IMR-90 (cell line): ENCODE measurements at regions not wholly inside any gene's neighbourhood (a gene's known extent, or its start where the extent isn't known, plus 50 kb on each side); places are given as distances from the start of the nearest gene placed in this dataset.

Experiments used
- ATAC-seq: fragments of 200-7000 bp; cut with Tn5 transposase; 2 replicates; pipeline ENCODE4 v1.9.1; 2020; ENCODE audit warnings: low read depth, mild to moderate bottlenecking, moderate library complexity
- BruUV-seq: library from RNA; stranded (reverse); fragments of 400-500 nt; replicated peaks from 2 replicates; lab custom pipeline; 2021; lab: Mats Ljungman, UMichigan
- CTCF ChIA-PET: fragments of 300-600 bp; formaldehyde crosslinking; extraction: SDS; loops from one replicate; lab custom pipeline; 2021; ENCODE audit warnings: antibody characterized with exemption; lab: Yijun Ruan, JAX
- POLR2A ChIA-PET: fragments of 300-600 bp; sonication (Branson Sonifier 250); formaldehyde crosslinking; loops from one replicate; lab custom pipeline; 2022; ENCODE audit warnings: antibody characterized with exemption; ENCODE audit not compliant: unreplicated experiment; lab: Charles Lee
- DNase-seq: peaks from one replicate; pipeline ENCODE4 v3.0.0; 2013
- H2AFZ ChIP-seq: replicated peaks from 2 replicates; pipeline ENCODE3; 2013; ENCODE audit warnings: low read length, mild to moderate bottlenecking; ENCODE audit not compliant: poor library complexity
- H2AK5ac ChIP-seq: 2 replicates; pipeline ENCODE4 v1.6.1; 2013; ENCODE audit warnings: low read depth, low read length, inconsistent platforms
- H2AK9ac ChIP-seq: replicated peaks from 2 replicates; pipeline ENCODE3; 2013; ENCODE audit warnings: mild to moderate bottlenecking, low read depth, low read length, moderate library complexity; ENCODE audit not compliant: poor library complexity
- H2BK120ac ChIP-seq: 2 replicates; pipeline ENCODE4 v1.6.1; 2013; ENCODE audit warnings: low read depth, low read length, inconsistent platforms
- H2BK15ac ChIP-seq: 3 replicates; pipeline ENCODE4 v1.6.1; 2013; ENCODE audit warnings: low read depth, low read length, inconsistent platforms
- H2BK20ac ChIP-seq: 2 replicates; pipeline ENCODE4 v1.6.1; 2013; ENCODE audit warnings: low read depth, mild to moderate bottlenecking, inconsistent platforms, low read length, moderate library complexity
- H2BK5ac ChIP-seq: 2 replicates; pipeline ENCODE4 v1.6.1; 2013; ENCODE audit warnings: mild to moderate bottlenecking, low read depth, low read length, inconsistent platforms; ENCODE audit not compliant: poor library complexity, severe bottlenecking
- H3K14ac ChIP-seq: replicated peaks from 2 replicates; pipeline ENCODE4 v1.6.1; 2013; ENCODE audit warnings: low read depth, low read length, inconsistent platforms
- H3K18ac ChIP-seq: 2 replicates; pipeline ENCODE4 v1.6.1; 2013; ENCODE audit warnings: low read depth, low read length, control low read depth
- H3K23ac ChIP-seq: 2 replicates; pipeline ENCODE4 v1.6.1; 2013; ENCODE audit warnings: low read depth, low read length, inconsistent platforms
- H3K27ac ChIP-seq: 2 replicates; pipeline ENCODE4 v1.5.1; 2013; ENCODE audit warnings: mild to moderate bottlenecking, control low read depth, low read length; ENCODE audit not compliant: insufficient read depth
- H3K27me3 ChIP-seq: 2 replicates; pipeline ENCODE4 v1.6.1; 2013; ENCODE audit warnings: low read length; ENCODE audit not compliant: control insufficient read depth, insufficient read depth
- H3K36me3 ChIP-seq: 2 replicates; pipeline ENCODE4 v1.6.1; 2013; ENCODE audit warnings: low read length, mixed read lengths; ENCODE audit not compliant: control insufficient read depth, insufficient read depth
- H3K4ac ChIP-seq: 2 replicates; pipeline ENCODE4 v1.6.1; 2013; ENCODE audit warnings: low read depth, low read length, inconsistent platforms
- H3K4me1 ChIP-seq: 2 replicates; pipeline ENCODE4 v1.6.1; 2013; ENCODE audit warnings: low read length, mixed read lengths; ENCODE audit not compliant: control insufficient read depth, insufficient read depth
- H3K4me2 ChIP-seq: 2 replicates; pipeline ENCODE4 v1.6.1; 2013; ENCODE audit warnings: low read depth, mild to moderate bottlenecking, control low read depth, low read length, moderate library complexity
- H3K4me3 ChIP-seq: 2 replicates; pipeline ENCODE4 v1.5.1; 2013; ENCODE audit warnings: low read depth, mild to moderate bottlenecking, control low read depth, low read length, moderate library complexity; ENCODE audit not compliant: insufficient read depth
- H3K56ac ChIP-seq: 2 replicates; pipeline ENCODE4 v1.6.1; 2013; ENCODE audit warnings: low read length, inconsistent platforms; ENCODE audit not compliant: insufficient read depth; ENCODE audit errors: extremely low read depth
- H3K79me1 ChIP-seq, 2 experiments: 2 replicates each; pipeline ENCODE4 v1.6.1; 2013; ENCODE audit warnings: low read length in 2 of 2, inconsistent platforms in 1 of 2, low read depth in 1 of 2
- H3K9ac ChIP-seq: 2 replicates; pipeline ENCODE4 v1.6.1; 2013; ENCODE audit warnings: low read depth, low read length, control low read depth
- H3K9me1 ChIP-seq: 2 replicates; pipeline ENCODE4 v1.6.1; 2013; ENCODE audit warnings: low read length, inconsistent platforms; ENCODE audit not compliant: insufficient read depth
- H3K9me3 ChIP-seq: 2 replicates; pipeline ENCODE4 v1.6.1; 2013; ENCODE audit warnings: low read length; ENCODE audit not compliant: control insufficient read depth, insufficient read depth
- H4K20me1 ChIP-seq: 2 replicates; pipeline ENCODE4 v1.6.1; 2013; ENCODE audit warnings: low read length, inconsistent platforms; ENCODE audit not compliant: insufficient read depth
- H4K5ac ChIP-seq: 2 replicates; pipeline ENCODE4 v1.6.1; 2013; ENCODE audit warnings: mild to moderate bottlenecking, low read depth, low read length, control low read depth
- H4K8ac ChIP-seq, 2 experiments: 2 replicates each; pipeline ENCODE4 v1.6.1; 2013; ENCODE audit warnings: low read depth in 2 of 2, low read length in 2 of 2, control low read depth in 1 of 2, inconsistent platforms in 1 of 2
- H4K91ac ChIP-seq: 2 replicates; pipeline ENCODE4 v1.6.1; 2013; ENCODE audit warnings: low read depth, low read length, inconsistent platforms; ENCODE audit not compliant: insufficient read depth
- CHD1 ChIP-seq: IDR thresholded peaks from 2 replicates; pipeline ENCODE4 v1.6.1; 2012; ENCODE audit warnings: low read depth, low read length, improper control_type of control experiment
- FOS ChIP-seq: fragments of 150-350 bp; IDR thresholded peaks from 2 replicates; pipeline ENCODE4 v1.6.1; 2016; ENCODE audit warnings: low read depth, low read length
- MAZ ChIP-seq: IDR thresholded peaks from 2 replicates; pipeline ENCODE4 v1.6.1; 2012; ENCODE audit warnings: low read depth, mild to moderate bottlenecking, low read length, improper control_type of control experiment, moderate library complexity, borderline replicate concordance
- MXI1 ChIP-seq: IDR thresholded peaks from 2 replicates; pipeline ENCODE4 v1.6.1; 2012; ENCODE audit warnings: low read depth, mild to moderate bottlenecking, low read length, moderate library complexity, borderline replicate concordance
- RAD21 ChIP-seq: IDR thresholded peaks from 2 replicates; pipeline ENCODE4 v1.6.1; 2012; ENCODE audit warnings: low read length, improper control_type of control experiment
- RFX5 ChIP-seq: IDR thresholded peaks from 2 replicates; pipeline ENCODE4 v1.8.0; 2012; ENCODE audit warnings: low read depth, mild to moderate bottlenecking, low read length, moderate library complexity
- SMC3 ChIP-seq: fragments of 150-350 bp; IDR thresholded peaks from 2 replicates; pipeline ENCODE4 v1.6.1; 2016; ENCODE audit warnings: low read depth, mild to moderate bottlenecking, antibody characterized with exemption, low read length, moderate library complexity
- WGBS, 2 experiments: methylation state at CpG; one replicate each; pipeline versions ENCODE4 v1.1.5 to v1.1.7; 2013; ENCODE audit warnings: missing lambda C conversion rate in 2 of 2; ENCODE audit not compliant: insufficient read length in 1 of 2; ENCODE audit errors: extremely low coverage in 2 of 2; 5-methylcytosine and 5-hydroxymethylcytosine counted together
- dilution Hi-C: fragments of 300-500 bp; cut with HindIII; formaldehyde crosslinking; loops from one replicate; pipeline ENCODE4 v1.14.3; 2018; ENCODE audit warnings: low sequenced_read_pairs; ENCODE audit not compliant: unreplicated experiment
- in situ Hi-C: fragments of 300-500 bp; cut with MboI; formaldehyde crosslinking; loops from 3 replicates; pipeline ENCODE4 v1.14.3; 2019; ENCODE audit warnings: low sequenced_read_pairs, inconsistent platforms, mixed read lengths
- intact Hi-C: fragments of 100-400 bp; cut with micrococcal nuclease; formaldehyde crosslinking; loops from 2 replicates; pipeline ENCODE4 v1.10.0; 2022
- TF ChIP-seq, protein P1 (sequence below): conservative IDR thresholded peaks from 2 replicates; pipeline ENCODE4 v1.5.1; 2012; ENCODE audit warnings: mild to moderate bottlenecking, low read depth, low read length, improper control_type of control experiment
- TF ChIP-seq, protein P2 (sequence below): fragments of 150-350 bp; IDR thresholded peaks from 2 replicates; pipeline ENCODE4 v1.6.1; 2016; ENCODE audit warnings: low read depth, mild to moderate bottlenecking, low read length, moderate library complexity, borderline replicate concordance

DNA sequence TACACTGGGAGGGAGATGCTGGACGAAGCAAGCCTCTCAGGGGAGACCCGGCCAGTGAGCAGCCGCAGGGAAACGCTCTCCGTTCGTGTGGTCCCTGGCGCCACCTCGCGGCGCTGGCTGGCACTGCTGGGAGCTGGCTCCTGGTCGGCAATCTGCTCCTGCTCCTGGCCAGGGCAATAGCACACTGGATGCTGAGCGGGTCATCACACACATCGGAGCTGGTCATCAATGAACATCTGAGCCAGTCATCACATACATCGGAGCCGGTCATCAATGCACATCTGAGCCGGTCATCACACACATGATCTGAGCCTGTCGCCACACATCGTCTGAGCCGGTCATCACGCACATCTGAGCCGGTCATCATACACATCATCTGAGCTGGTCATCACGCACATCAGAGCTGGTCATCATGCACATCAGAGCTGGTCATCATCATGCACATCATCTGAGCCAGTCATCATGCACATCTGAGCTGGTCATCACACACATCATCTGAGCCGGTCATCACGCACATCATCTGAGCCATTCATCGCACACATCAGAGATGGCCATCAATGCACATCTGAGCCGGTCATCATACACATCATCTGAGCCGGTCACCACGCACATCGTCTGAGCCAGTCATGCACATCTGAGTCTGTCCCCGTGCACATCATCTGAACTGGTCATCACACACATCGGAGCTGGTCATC, 217.3 kb downstream of the RBFOX3 start:
- 44% methylated on average over 27 of the region's 31 CpGs; no CpG with 5 or more reads in 1 of the 2 experiments for WGBS, 2 experiments

More for the DNA sequence above, 217.3 kb downstream of the RBFOX3 start:
- H4K5ac ChIP-seq: no peak overlapping the region
- no peak overlapping the region for H2AK9ac ChIP-seq
- no peak overlapping the region for H3K9ac ChIP-seq
- ChIA-PET CTCF (interaction anchor here (0.6 to 1.3 kb wide), 5 partner anchors 27 to 328 kb away, joined by 3 to 7 read pairs (median 5); no protein-coding TSS in a partner anchor), POLR2A (no interaction called here)
- no peak overlapping the region for H3K4me2 ChIP-seq
- no peak overlapping the region for H2BK120ac ChIP-seq
- H2BK15ac ChIP-seq: no peak overlapping the region
- H3K9me1 ChIP-seq: peaks cover 2% of the 10 kb centered on the region; the same call in 1 of the 2 replicates
- intact Hi-C loops (loop anchor here (1.0 to 5.0 kb wide), 6 partner anchors 306 to 599 kb away; no protein-coding TSS in a partner anchor), dilution Hi-C loops (no loop called here), in situ Hi-C loops (loop anchor here (10.0 to 25.0 kb wide), 3 partner anchors 309 to 531 kb away; no protein-coding TSS in a partner anchor)
- no peaks in the 10 kb centered on the region for H3K36me3 ChIP-seq
- no peak overlapping the region for H2BK5ac ChIP-seq
- H3K4me1 ChIP-seq: no peaks in the 10 kb centered on the region
- no peak overlapping the region for H3K18ac ChIP-seq
- H4K20me1 ChIP-seq: no peaks in the 10 kb centered on the region
- H3K9me3 ChIP-seq: no peaks in the 10 kb centered on the region
- no peak overlapping the region for H2AK5ac ChIP-seq
- H3K56ac ChIP-seq: no peak overlapping the region
- no TSS peak for BruUV-seq
- no peak overlapping the region for H4K91ac ChIP-seq
- DNase-seq: peak; percentile 40
- no peaks in the 10 kb centered on the region for H3K79me1 ChIP-seq
- H2BK20ac ChIP-seq: no peak overlapping the region
- H3K27me3 ChIP-seq: peaks cover 19% of the 10 kb centered on the region; the same call in 1 of the 2 replicates
- H4K8ac ChIP-seq: no peak overlapping the region
- H3K4me3 ChIP-seq: no peak overlapping the region
- ATAC-seq: peak; percentile 95
- no peak overlapping the region for H3K4ac ChIP-seq
- no peak overlapping the region for H3K14ac ChIP-seq
- TF ChIP-seq FOS (no peak), CHD1 (no peak), MXI1 (no peak), SMC3 (peak; percentile 57), MAZ (no peak), RAD21 (peak; percentile 85), RFX5 (no peak)
- TF ChIP-seq, protein P1, sequence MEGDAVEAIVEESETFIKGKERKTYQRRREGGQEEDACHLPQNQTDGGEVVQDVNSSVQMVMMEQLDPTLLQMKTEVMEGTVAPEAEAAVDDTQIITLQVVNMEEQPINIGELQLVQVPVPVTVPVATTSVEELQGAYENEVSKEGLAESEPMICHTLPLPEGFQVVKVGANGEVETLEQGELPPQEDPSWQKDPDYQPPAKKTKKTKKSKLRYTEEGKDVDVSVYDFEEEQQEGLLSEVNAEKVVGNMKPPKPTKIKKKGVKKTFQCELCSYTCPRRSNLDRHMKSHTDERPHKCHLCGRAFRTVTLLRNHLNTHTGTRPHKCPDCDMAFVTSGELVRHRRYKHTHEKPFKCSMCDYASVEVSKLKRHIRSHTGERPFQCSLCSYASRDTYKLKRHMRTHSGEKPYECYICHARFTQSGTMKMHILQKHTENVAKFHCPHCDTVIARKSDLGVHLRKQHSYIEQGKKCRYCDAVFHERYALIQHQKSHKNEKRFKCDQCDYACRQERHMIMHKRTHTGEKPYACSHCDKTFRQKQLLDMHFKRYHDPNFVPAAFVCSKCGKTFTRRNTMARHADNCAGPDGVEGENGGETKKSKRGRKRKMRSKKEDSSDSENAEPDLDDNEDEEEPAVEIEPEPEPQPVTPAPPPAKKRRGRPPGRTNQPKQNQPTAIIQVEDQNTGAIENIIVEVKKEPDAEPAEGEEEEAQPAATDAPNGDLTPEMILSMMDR: peak; percentile 88
- TF ChIP-seq, protein P2, sequence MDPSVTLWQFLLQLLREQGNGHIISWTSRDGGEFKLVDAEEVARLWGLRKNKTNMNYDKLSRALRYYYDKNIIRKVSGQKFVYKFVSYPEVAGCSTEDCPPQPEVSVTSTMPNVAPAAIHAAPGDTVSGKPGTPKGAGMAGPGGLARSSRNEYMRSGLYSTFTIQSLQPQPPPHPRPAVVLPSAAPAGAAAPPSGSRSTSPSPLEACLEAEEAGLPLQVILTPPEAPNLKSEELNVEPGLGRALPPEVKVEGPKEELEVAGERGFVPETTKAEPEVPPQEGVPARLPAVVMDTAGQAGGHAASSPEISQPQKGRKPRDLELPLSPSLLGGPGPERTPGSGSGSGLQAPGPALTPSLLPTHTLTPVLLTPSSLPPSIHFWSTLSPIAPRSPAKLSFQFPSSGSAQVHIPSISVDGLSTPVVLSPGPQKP: no peak
- H3K23ac ChIP-seq: no peak overlapping the region
- H2AFZ ChIP-seq: no peak overlapping the region
- no peak overlapping the region for H3K27ac ChIP-seq
